Right ventricle myocardium inferior (tissue), 1 donor: ENCODE measurements at regions not wholly inside any gene's neighbourhood (a gene's known extent, or its start where the extent isn't known, plus 50 kb on each side); places are given as distances from the start of the nearest gene placed in this dataset.

Experiments
- ATAC-seq: fragments of 200-7000 bp; cut with Tn5 transposase; one replicate; pipeline ENCODE4 v1.9.1; 2020; ENCODE audit warnings: mild to moderate bottlenecking, moderate library complexity
- DNase-seq: peaks from one replicate; pipeline ENCODE4 v3.0.0; 2021; ENCODE audit errors: missing footprints
- intact Hi-C: fragments of 100-400 bp; cut with DNase I; formaldehyde crosslinking; loops from one replicate; pipeline ENCODE4 v1.11.0; 2022
- donor health status: DM: no; HTN: yes; CAD: no; lungs with severe emphysema.

- intact Hi-C loops, result no loop called here
- ATAC-seq (no peak), DNase-seq (no peak)
Observed at GRCh38 chr12:27907766-27908165, 64.8 kb downstream of the PTHLH start.

- DNase-seq (no peak), ATAC-seq (no peak)
- intact Hi-C loops, result no loop called here
Observed at GRCh38 chr12:27906658-27907473, 65.7 kb downstream of the PTHLH start.

DNA sequence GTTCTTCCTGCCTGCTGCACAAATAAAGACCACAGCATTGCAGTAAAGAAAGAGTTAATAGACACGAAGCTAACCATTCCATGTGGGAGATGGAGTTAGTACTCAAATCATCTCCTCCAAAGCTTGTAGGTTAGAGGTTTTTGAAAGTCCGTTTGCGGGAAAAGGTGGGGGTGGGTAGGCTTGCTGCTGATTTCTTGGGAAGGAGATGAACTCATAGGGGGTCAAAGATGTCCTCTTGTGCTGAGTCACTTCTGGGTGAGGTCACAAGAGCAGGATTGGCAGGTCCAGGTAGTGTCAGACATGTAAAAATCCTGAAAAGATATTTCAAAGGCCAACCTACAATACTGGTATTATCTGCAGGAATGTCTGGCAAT is 66.4 kb downstream of the PTHLH start:
- DNase-seq (no peak), ATAC-seq (no peak)
- intact Hi-C loops, result no loop called here

GRCh38 chr12:27905285-27906126 is 67.0 kb downstream of the PTHLH start:
- intact Hi-C loops, result no loop called here

GRCh38 chr12:27902651-27903050 is 69.9 kb downstream of the PTHLH start:
- no peak for ATAC-seq
- intact Hi-C loops, result no loop called here
- DNase-seq, result no peak

More at GRCh38 chr12:27905285-27906126, 67.0 kb downstream of the PTHLH start:
- ATAC-seq (no peak), DNase-seq (no peak)

DNA sequence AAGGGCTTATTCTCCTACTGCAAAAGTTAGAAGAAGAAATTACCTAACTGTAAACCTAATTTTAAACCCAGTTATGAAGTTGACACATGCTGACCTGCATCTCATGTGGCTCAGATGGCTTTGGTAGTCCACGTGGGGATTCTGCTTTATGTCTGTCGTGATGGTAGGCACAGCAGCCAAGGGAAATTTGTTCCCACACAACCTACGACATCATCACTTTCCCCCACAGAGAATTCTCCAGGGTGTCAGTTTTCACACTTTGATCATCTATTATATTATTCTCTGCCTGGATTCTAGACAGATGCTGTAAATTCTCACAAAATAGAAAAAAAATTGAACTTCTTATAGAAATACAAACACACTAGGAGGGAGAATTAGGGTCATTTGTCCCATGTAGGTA is 70.6 kb downstream of the PTHLH start:
- ATAC-seq (peak; percentile 28), DNase-seq (no peak)
- intact Hi-C loops, result no loop called here

- ATAC-seq (no peak), DNase-seq (no peak)
- intact Hi-C loops, result no loop called here
Observed at GRCh38 chr12:27900920-27901879, 71.3 kb downstream of the PTHLH start.

GRCh38 chr12:27899151-27899661 is 73.3 kb downstream of the PTHLH start:
- DNase-seq, result no peak
- ATAC-seq, result no peak
- intact Hi-C loops, result no loop called here

GRCh38 chr12:27898022-27898421 is 74.5 kb downstream of the PTHLH start:
- DNase-seq, result no peak
- intact Hi-C loops, result no loop called here

DNA sequence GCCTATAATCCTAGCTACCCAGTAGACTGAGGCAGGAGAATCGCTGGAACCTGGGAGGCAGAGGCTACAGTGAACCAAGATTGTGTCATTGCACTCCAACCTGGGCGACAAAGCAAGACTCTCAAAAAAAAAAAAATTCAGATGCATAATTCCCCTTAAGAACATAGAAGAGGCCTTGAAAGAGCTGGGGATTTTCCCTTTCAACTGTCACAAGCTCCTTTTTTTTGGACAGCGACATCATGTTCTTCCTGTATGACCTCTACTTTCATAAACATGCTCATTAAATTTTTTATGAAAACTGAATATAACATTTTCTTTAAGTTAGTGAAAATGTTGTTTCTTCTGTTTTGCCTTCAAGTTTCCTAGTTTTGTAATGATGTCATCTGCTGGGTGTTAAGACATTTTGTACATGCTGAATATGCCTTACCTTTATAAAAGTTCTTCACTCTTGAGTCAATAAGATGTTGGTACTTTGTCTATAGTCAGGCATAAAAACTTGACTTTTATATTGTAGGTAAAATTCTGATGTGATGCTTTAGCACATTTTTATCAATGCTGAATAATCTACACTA is 76.0 kb downstream of the PTHLH start:
- no peak for DNase-seq
- no peak for ATAC-seq
- intact Hi-C loops, result no loop called here

More at GRCh38 chr12:27898022-27898421, 74.5 kb downstream of the PTHLH start:
- no peak for ATAC-seq

GRCh38 chr12:27894309-27894708 is 78.2 kb downstream of the PTHLH start:
- intact Hi-C loops, result no loop called here

GRCh38 chr12:27879708-27880107 is 92.8 kb downstream of the PTHLH start:
- DNase-seq, result no peak
- no peak for ATAC-seq
- intact Hi-C loops, result no loop called here

More at GRCh38 chr12:27894309-27894708, 78.2 kb downstream of the PTHLH start:
- DNase-seq (no peak), ATAC-seq (no peak)

DNA sequence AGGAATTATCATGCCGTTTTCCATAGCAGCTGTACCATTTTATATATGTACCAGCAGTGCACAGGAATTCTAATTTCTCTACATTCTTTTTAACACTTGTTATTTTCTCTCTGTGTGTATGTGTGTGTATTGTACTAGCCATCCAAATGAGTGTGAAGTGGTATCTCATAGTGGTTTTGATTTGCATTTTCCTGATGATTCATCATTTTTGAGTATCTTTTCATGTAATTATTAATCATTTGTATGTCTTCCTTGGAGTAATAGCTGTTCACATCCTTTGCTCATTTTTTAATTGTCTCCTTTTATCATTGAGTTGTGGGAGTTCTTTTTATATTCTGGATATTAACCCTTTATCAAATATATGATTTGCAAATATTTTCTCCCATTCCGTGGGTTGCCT is 95.6 kb upstream of the MANSC4 start:
- ATAC-seq, result no peak
- intact Hi-C loops, result no loop called here
- no peak for DNase-seq

- no peak for DNase-seq
- ATAC-seq, result no peak
- intact Hi-C loops, result no loop called here
Observed at GRCh38 chr12:27873010-27873409, 93.0 kb upstream of the MANSC4 start.

DNA sequence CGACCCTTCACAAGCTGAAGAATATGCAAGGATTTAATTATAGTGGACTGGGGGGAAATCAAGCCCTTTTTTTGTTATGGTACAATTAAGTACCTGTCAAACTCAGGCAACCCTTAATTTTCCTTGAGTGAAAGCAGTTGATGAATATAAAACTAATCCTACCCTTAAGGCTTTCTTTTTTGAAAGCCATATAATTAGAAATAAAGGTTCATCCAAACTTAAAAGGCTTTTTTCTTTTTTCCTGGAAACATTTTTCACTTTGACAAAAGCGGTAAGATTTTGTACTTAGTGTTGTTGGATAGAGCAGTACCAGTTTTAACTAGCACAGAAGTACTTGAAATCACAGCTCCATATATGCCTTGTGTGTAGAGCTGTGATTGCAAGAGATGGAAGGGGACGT is 91.9 kb upstream of the MANSC4 start:
- no peak for ATAC-seq
- no peak for DNase-seq
- intact Hi-C loops, result no loop called here

GRCh38 chr12:27870939-27871338 is 90.9 kb upstream of the MANSC4 start:
- intact Hi-C loops, result no loop called here
- ATAC-seq, result no peak
- no peak for DNase-seq

DNA sequence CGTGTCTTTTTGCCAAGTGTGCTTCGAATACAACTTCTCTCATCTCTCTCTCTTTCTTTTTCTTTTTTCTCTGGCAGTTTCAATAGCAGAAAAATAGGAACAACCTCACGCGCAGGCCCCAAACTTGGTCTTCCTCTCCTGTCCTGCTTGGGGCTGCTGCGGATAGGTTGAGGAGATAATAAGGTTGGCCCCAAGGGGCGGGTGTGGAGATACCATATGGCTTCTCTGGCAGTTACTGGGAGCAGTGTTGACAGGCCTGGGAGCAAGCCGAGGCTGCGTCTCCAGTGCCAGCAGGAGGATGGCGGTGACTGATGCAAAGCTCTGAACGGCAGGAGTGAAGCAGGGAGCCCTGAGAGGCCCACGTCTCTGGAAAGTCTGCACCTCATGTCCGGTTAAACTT is 89.5 kb upstream of the MANSC4 start:
- peak; percentile 83 for DNase-seq
- intact Hi-C loops, result no loop called here
- peak; percentile 94 for ATAC-seq

- DNase-seq (no peak), ATAC-seq (no peak)
- intact Hi-C loops, result no loop called here
Observed at GRCh38 chr12:27868139-27868538, 88.1 kb upstream of the MANSC4 start.
